OCI-LY1 (cell line): ENCODE measurements at regions not wholly inside any gene's neighbourhood (a gene's known extent, or its start where the extent isn't known, plus 50 kb on each side); places are given as distances from the start of the nearest gene placed in this dataset.

Experiments
- H2AFZ ChIP-seq: fragments of 200-600 bp; sonication (generic), shearing (Covaris generic); 2 replicates; pipeline ENCODE4 v1.6.0; 2014; ENCODE audit warnings: antibody characterized with exemption, mild to moderate bottlenecking, low read length
- H3F3A ChIP-seq: fragments of 200-600 bp; sonication (generic), shearing (Covaris generic); 2 replicates; pipeline ENCODE4 v1.6.0; 2014; ENCODE audit warnings: mild to moderate bottlenecking, antibody characterized with exemption, low read length, moderate library complexity; ENCODE audit not compliant: insufficient read depth
- H3K27ac ChIP-seq: fragments of 200-600 bp; sonication (generic); 2 replicates; pipeline ENCODE4 v1.5.1; 2014; ENCODE audit warnings: low read length, mixed run types, mild to moderate bottlenecking, low read depth; ENCODE audit not compliant: poor library complexity, severe bottlenecking
- H3K27me3 ChIP-seq: fragments of 200-600 bp; sonication (generic); 2 replicates; pipeline ENCODE4 v1.6.0; 2014; ENCODE audit warnings: antibody characterized with exemption, mild to moderate bottlenecking, low read length, moderate library complexity; ENCODE audit not compliant: insufficient read depth
- H3K36me3 ChIP-seq: fragments of 200-600 bp; sonication (generic); 2 replicates; pipeline ENCODE4 v1.6.1; 2014; ENCODE audit warnings: mild to moderate bottlenecking, antibody characterized with exemption, low read length, moderate library complexity, mixed read lengths; ENCODE audit not compliant: insufficient read depth
- H3K4me1 ChIP-seq: fragments of 200-600 bp; sonication (generic); 2 replicates; pipeline ENCODE4 v1.5.1; 2014; ENCODE audit warnings: mild to moderate bottlenecking, low read length, moderate library complexity; ENCODE audit not compliant: insufficient read depth, severe bottlenecking
- H3K4me2 ChIP-seq: fragments of 200-600 bp; sonication (generic), shearing (Covaris generic); 2 replicates; pipeline ENCODE4 v1.6.1; 2014; ENCODE audit warnings: low read length
- H3K4me3 ChIP-seq: fragments of 200-600 bp; sonication (generic); 2 replicates; pipeline ENCODE4 v1.5.1; 2014; ENCODE audit warnings: low read length, low read depth, mild to moderate bottlenecking, mixed read lengths; ENCODE audit not compliant: poor library complexity, severe bottlenecking
- H3K79me2 ChIP-seq: fragments of 200-600 bp; shearing (Covaris generic); 2 replicates; pipeline ENCODE4 v1.6.1; 2016; ENCODE audit warnings: mixed run types, low read length, mixed read lengths; ENCODE audit not compliant: insufficient read depth
- H3K9ac ChIP-seq: fragments of 200-600 bp; sonication (generic), shearing (Covaris generic); 2 replicates; pipeline ENCODE4 v1.6.1; 2014; ENCODE audit warnings: mild to moderate bottlenecking, low read length, mixed read lengths
- H3K9me2 ChIP-seq: fragments of 200-600 bp; sonication (generic), shearing (Covaris generic); 2 replicates; pipeline ENCODE4 v1.6.1; 2014; ENCODE audit warnings: low read depth, mild to moderate bottlenecking, low read length, mixed read lengths
- H3K9me3 ChIP-seq: fragments of 200-600 bp; shearing (Covaris generic); 2 replicates; pipeline ENCODE4 v1.6.1; 2014; ENCODE audit warnings: low read length, mixed read lengths
- H4K20me1 ChIP-seq: fragments of 200-600 bp; sonication (generic), shearing (Covaris generic); 2 replicates; pipeline ENCODE4 v1.6.0; 2016; ENCODE audit warnings: mild to moderate bottlenecking, low read length; ENCODE audit not compliant: insufficient read depth
- EZH2 ChIP-seq: fragments of 200-600 bp; sonication (generic), shearing (Covaris generic); IDR thresholded peaks from 2 replicates; pipeline ENCODE4 v1.8.0; 2017; ENCODE audit warnings: borderline replicate concordance, mixed run types, mild to moderate bottlenecking, antibody characterized with exemption, low read length, moderate library complexity, mixed read lengths
- TF ChIP-seq, protein P1 (sequence below): fragments of 200-600 bp; sonication (generic), shearing (Covaris generic); IDR thresholded peaks from 2 replicates; pipeline ENCODE4 v1.5.1; 2017; ENCODE audit warnings: mild to moderate bottlenecking, antibody characterized with exemption, low read length, moderate library complexity, mixed read lengths

GRCh38 chr12:78490861-78491260 lies 373.7 kb upstream of the SYT1 start:
- Histone ChIP-seq H3K9ac (no peak overlapping the region), H3K27me3 (no peaks in the 10 kb centered on the region), H3K36me3 (no peaks in the 10 kb centered on the region), H3K4me3 (no peak overlapping the region), H3K9me2 (no peaks in the 10 kb centered on the region), H3K9me3 (no peaks in the 10 kb centered on the region), H3K4me1 (no peaks in the 10 kb centered on the region), H3K4me2 (no peak overlapping the region), H4K20me1 (no peaks in the 10 kb centered on the region), H3K79me2 (no peaks in the 10 kb centered on the region), H2AFZ (no peak overlapping the region), H3K27ac (no peak overlapping the region), H3F3A (no peaks in the 10 kb centered on the region)
- TF ChIP-seq, protein P1, sequence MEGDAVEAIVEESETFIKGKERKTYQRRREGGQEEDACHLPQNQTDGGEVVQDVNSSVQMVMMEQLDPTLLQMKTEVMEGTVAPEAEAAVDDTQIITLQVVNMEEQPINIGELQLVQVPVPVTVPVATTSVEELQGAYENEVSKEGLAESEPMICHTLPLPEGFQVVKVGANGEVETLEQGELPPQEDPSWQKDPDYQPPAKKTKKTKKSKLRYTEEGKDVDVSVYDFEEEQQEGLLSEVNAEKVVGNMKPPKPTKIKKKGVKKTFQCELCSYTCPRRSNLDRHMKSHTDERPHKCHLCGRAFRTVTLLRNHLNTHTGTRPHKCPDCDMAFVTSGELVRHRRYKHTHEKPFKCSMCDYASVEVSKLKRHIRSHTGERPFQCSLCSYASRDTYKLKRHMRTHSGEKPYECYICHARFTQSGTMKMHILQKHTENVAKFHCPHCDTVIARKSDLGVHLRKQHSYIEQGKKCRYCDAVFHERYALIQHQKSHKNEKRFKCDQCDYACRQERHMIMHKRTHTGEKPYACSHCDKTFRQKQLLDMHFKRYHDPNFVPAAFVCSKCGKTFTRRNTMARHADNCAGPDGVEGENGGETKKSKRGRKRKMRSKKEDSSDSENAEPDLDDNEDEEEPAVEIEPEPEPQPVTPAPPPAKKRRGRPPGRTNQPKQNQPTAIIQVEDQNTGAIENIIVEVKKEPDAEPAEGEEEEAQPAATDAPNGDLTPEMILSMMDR: no peak
- TF ChIP-seq EZH2: no peak

GRCh38 chr12:78494911-78495310 lies 369.7 kb upstream of the SYT1 start:
- TF ChIP-seq EZH2: no peak
- TF ChIP-seq, protein P1: no peak
- Histone ChIP-seq H3F3A (no peaks in the 10 kb centered on the region), H3K4me2 (no peak overlapping the region), H3K4me3 (no peak overlapping the region), H3K79me2 (no peaks in the 10 kb centered on the region), H3K9me3 (no peaks in the 10 kb centered on the region), H3K27ac (no peak overlapping the region), H3K9ac (no peak overlapping the region), H3K27me3 (no peaks in the 10 kb centered on the region), H3K36me3 (no peaks in the 10 kb centered on the region), H3K9me2 (no peaks in the 10 kb centered on the region), H3K4me1 (no peaks in the 10 kb centered on the region), H2AFZ (no peak overlapping the region), H4K20me1 (no peaks in the 10 kb centered on the region)

DNA sequence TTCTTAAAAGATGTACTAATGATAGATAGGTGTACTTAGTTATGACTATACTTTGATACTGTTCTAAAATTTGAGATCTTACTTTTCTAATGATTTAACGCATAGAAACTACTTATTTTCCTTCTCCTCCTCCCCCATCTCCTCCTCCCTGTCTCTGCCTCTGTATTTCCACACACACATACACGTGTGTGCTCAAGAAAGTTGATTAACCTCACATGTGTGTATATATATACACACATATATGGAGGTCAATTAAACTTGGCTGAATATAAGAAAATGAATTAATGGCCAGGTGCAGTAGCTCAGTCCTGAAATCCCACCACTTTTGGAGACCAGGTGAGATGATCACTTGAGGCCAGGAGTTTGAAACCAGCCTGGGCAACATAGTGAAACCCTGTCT lies 362.7 kb upstream of the SYT1 start:
- H3K9me3 ChIP-seq: no peaks in the 10 kb centered on the region
- no peaks in the 10 kb centered on the region for H3F3A ChIP-seq
- H3K4me1 ChIP-seq: no peaks in the 10 kb centered on the region
- H3K79me2 ChIP-seq: no peaks in the 10 kb centered on the region
- TF ChIP-seq, protein P1: no peak
- no peak for TF ChIP-seq EZH2
- H3K27me3 ChIP-seq: no peaks in the 10 kb centered on the region
- no peak overlapping the region for H3K4me2 ChIP-seq
- no peak overlapping the region for H2AFZ ChIP-seq
- H4K20me1 ChIP-seq: no peaks in the 10 kb centered on the region
- no peak overlapping the region for H3K4me3 ChIP-seq
- H3K27ac ChIP-seq: no peak overlapping the region
- H3K9ac ChIP-seq: no peak overlapping the region
- no peaks in the 10 kb centered on the region for H3K9me2 ChIP-seq
- no peaks in the 10 kb centered on the region for H3K36me3 ChIP-seq
